ENCODE measurements at regions not wholly inside any gene's neighbourhood (a gene's known extent, or its start where the extent isn't known, plus 50 kb on each side); places are given as distances from the start of the nearest gene placed in this dataset.

- TF ChIP-seq CTCF (optimal IDR thresholded peaks at IDR 0.05 in 1 of 3, IDR thresholded peaks at IDR 0.05 in 1 of 3, conservative IDR thresholded peaks at IDR 0.05 in 1 of 3; ENCODE audit: extremely low read depth in 1 of 3, insufficient read depth in 2 of 3, low read length in 3 of 3), result no peak
- TF ChIP-seq EZH2 (IDR thresholded peaks at IDR 0.05; ENCODE audit: low read length), result no peak
Measured at GRCh38 chr10:47190802-47191450, 109.1 kb upstream of the GDF10 start.
